COLO668 (cell line): ENCODE measurements at regions not wholly inside any gene's neighbourhood (a gene's known extent, or its start where the extent isn't known, plus 50 kb on each side); places are given as distances from the start of the nearest gene placed in this dataset.

Source experiments
- DNase-seq: peaks from one replicate; lab custom pipeline; 2025; ENCODE audit not compliant: unreplicated experiment; lab: John Stamatoyannopoulos, UW

DNA sequence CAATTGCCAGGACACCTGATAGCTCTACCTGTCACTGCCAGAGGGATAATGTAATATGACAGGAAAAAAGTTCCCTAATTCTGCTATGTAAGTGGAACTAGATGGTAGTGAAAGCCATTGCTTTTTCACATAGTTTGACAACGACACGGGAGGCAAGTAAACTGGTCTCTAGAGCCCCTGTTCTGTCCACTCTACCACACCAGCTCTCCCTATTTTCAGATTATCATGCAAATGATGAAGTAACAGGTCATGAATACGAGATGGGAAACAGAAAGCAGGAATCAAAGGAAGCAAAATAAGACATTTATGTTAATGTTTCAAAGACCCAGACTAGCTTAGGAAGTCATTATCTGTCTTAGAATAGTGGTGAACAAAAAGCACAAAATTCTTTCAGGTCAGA, 56.2 kb downstream of the TAF11L14 start:
- no peak for DNase-seq

DNA sequence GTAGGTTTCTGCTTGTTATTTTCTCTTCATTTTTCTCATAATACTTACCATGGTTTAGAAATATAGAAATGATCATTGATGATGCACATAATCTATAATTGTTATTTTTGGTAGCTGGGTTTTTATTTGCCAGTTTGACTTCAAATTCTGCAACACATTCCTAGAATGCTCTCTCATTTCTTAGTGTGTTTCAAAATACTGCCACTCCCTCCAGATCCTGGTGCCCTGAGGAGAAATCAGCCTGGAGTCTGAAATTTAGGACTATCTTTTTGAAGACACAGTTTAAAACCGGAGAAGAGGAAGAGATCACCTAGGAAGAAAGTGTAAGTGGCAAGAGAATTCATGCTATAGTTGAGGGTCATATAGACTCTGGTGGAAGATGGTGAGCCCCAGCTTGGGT, 57.5 kb downstream of the TAF11L14 start:
- no peak for DNase-seq

DNA sequence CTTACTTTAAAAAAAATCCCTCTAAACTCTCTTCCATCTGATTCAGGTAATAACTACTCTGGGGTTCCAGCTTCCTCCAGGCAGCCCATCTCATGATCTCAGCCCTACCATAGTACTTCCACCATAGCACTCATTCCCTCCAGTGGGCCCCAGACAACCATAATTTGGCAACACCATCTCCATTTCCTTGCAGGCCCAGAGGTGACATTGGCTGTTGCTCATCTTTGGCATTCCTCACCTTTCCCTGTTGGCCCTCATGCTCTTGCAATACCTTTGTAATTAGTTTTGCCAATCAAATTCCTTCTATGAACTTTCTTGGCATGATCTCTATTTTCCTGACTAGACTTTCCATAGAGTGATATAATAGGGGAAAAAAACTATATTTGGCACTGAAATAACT, 60.1 kb downstream of the TAF11L14 start:
- DNase-seq, result no peak

DNA sequence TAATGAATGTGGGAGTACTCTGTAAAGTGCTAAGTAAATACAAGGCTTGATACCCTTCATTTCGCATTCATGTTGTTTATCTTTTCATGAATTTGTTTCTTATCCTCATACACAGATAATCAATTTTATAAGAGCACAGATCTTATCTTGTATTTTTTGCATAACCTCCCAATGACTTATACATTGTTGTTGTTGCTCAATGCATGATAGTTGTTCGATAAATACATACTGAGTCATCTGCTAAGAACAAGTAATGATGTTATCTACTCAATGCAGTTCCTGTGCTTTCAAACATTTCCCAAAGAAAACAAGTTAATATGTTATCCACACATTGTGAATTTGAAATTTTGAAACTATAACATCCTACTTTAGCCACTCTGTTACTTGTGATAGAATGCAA, 60.7 kb downstream of the TAF11L14 start:
- no peak for DNase-seq

DNA sequence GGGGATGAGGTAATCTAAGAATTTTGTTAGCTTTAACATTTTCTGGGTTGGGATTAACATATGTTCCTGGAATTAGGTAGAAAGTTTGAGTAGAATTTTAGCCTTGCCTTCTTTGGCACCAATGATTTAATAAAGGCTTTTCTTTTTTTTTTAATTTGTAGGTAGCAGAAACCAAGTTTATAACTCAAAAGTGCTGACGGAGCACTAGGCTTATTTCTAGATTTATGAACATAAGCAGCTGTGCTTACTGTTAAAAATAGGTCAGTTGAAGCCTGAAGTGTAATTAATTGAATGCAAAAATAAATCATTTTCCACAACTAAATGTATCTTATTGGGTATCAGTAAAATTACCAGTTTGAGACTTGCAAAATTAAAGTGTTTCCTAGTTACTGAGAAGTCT, 62.4 kb downstream of the TAF11L14 start:
- no peak for DNase-seq

DNA sequence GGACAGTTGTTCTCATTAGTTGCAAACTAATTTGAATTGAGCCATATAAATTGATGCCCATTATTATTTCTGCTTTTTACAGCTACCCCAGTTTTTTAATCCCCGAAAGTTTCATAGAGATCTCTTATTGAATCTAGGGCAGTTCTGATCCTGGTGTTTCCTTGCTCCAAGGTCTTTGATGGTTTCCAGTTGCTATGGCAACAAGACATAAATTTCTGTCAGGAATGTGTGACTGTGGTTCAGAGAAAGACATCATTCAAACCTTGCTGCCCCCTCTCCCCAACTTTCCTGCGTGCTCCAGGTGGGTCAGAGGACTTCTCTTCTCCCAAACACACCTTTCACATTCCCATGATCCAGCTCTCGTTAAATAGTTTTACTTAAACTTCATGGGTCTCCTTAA, 63.4 kb downstream of the TAF11L14 start:
- DNase-seq, result no peak

DNA sequence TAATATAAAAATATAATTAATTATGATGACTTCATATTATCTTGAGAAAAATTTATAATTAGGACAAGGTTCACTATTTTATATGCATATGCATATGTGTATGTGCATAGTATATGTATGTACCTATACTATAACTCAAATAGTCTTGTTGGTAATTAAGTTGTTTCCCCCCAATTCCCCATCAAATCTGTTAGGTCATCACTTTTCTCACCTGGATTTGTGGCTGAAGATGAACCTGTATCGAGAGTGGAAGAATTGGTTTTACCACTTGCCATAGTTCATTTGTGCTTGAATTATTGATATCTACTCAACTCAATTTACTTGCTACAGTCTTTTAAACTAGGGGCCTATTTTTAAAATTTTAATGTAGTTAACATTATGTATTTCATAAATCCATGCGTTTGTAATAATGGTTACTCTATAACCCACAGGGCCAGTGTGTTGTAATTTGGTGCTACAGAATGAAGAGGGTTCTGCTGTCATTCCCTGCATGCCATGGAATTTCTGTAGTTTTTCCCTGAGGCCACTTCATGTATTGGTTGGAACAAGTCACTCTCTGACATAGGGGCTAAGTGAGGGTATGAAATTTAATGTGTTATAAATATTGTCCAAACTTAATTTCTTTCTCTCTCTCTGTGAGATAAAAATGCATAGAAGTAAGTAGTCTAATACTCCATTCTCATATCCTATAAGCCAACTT, 74.9 kb downstream of the TAF11L14 start:
- DNase-seq, result no peak

DNA sequence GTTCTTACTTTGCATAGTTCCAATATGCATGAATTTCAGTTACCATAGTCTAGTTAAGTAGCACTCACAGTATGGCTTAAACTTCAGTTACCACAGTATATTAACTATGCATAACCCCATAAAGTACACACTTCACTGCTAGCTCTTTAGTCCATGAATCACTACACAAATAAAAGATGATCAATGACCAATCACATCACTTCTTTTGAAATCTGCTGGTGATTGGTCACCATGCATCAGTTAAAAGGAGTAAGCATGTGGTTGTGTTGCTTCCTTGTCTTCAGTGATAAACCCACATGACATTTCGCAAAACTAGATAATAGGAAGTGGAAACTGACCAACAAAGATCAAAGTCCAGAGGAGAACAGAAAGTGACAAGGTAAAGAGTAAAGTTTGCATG, 79.0 kb downstream of the TAF11L14 start:
- no peak for DNase-seq

DNA sequence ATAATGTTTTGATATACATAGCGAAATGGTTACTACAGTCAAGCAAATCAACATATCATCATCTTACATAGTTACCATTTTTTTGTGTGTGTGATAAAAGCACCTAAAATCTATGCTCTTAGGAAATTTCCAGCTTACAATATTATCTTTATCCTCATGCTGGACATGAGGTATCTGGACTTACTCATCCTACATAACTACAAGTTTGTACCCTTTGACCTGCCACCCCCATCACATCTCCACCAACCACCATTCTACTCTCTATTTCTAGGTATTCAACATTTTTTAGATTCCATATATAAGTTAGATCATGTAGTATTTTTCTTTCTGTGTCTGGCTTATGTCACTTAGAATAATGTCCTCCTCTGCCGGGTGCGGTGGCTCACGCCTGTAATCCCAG, 79.9 kb downstream of the TAF11L14 start:
- DNase-seq, result no peak

DNA sequence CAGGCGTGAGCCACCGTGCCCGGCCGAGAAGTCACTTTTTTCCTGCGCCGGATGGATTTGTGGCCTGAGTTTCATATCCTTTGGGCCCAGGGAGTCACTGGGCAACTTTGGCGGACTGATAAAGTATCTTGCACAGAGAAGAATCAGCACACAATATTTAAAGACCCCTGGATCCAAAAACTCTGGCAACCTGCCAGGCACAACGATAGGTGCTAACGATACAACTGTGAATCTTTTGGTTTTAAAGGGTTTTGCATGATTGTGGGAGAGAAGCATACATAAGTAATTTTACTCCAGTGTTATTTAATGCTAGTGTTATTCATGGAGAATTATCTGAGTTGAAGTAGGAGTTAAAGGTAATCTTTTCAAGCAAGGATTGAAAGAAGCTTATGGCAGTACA, 85.3 kb downstream of the TAF11L14 start:
- no peak for DNase-seq

DNA sequence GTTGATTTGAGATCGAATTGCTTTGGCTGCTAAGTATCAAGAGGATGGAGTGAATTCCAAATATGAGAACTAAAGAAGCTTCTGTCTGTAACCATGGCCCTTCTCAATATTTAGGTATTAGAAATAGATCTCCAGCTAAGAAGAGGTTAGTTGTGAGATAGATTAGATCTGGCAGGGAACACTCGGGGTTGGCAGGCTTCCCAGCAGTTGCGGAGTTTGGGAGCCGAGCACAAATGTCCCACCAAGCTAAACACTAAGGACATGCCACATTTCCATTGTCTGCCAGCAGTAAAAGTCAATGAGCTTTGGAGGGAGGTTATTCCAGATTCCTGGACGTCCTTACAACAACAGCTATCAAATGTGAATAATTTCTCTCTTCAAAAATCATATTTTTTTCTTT, 85.8 kb downstream of the TAF11L14 start:
- no peak for DNase-seq

DNA sequence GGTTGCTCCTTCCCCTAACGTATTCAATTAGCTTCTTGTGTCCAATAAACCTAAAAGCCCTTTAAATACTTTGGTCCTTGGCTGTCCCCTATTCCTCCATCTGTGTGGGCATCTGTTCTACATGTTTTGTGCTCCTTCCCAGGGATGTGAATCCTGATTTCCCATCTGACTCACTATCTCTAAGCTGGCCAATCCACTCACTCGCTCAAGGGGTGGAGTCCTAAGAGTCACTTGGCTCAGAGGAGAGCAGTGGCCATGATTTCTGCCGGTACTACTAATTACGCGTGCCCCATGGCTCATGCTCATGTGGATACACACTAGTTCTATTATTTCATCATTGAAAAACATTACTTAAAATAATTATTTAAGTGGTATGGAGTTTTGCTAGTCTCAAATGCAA, 89.6 kb downstream of the TAF11L14 start:
- no peak for DNase-seq

DNA sequence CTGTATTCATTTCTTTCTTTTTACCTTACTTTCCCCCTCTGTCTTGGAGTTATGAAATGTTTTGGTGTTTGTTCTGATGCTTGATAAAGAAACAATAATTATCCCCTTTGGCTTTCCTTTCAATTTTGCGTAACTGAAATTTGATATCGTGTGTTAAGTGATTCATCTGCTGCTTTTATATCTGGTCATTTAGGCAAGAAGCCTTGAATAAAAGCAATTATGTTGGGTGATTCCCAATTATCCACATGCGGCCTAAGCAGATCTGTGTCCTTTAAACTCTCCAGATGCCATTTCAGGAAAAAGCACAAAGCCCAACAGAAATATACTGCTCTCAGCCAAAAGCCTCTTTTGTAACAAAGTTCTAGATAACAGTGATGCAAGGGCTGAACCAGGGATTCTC, 92.8 kb downstream of the TAF11L14 start:
- DNase-seq, result no peak

DNA sequence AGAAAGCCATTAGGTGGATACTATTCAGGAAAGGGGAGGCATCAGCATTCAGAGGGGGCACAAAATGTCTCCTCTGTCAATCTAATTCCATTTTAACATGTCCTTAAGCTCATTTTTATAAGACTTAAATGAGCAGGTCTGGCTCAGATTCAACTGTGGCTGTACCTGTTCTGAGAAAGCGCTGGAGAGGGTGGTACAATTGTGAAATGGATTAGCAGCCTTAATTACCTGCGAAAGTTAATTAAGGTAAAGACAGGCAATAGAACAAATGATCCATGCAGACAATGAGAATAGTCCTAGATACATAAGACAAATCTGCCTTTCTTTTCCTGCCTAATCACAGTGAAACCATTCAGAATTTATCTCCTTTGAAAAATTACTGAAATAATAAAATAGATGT, 96.2 kb downstream of the TAF11L14 start:
- no peak for DNase-seq

DNA sequence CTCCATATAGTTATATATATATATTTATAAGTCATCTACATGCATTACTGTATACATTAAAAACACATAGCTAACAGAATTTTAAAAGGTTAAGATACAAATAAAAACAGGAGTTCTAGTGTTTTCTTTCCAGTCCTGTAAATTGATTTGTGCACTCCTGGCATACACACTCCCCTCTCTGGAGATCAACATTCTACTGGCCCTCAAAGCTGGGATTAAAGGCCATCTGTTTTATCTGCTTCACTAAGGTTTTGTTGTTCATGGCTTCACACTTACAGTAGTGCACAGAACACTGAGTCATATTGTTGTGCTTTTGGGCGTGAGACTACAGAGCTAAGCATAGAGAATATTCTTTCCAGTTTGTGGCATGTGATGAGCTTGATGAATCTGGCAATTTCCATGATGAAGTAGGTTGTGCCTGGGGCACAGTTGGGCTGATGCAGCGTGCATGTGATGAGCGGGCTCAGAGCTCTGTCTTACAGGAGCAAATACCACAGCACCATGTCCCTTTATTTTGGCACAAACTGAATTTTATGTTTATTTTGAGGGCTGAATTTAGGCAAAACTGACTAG, 98.2 kb downstream of the TAF11L14 start:
- DNase-seq, result no peak

DNA sequence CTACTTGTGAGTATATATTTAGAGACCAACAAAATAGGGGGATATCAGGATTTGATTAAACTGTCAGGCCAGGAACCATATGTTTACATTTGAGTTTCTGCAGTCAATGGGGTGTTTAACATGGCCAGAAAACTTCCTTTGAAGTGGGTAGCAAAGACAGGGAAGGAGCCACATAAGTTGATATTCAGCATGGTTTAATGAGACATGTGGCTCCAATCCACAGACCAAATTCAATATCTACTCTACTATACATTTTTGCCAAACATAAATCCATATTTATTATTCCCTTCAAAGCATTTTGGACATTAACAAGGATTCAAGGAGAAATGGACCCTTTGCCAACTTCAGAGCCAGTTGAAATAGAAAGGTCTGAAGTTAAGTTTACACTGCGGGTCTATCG, 99.8 kb downstream of the TAF11L14 start:
- DNase-seq, result no peak

DNA sequence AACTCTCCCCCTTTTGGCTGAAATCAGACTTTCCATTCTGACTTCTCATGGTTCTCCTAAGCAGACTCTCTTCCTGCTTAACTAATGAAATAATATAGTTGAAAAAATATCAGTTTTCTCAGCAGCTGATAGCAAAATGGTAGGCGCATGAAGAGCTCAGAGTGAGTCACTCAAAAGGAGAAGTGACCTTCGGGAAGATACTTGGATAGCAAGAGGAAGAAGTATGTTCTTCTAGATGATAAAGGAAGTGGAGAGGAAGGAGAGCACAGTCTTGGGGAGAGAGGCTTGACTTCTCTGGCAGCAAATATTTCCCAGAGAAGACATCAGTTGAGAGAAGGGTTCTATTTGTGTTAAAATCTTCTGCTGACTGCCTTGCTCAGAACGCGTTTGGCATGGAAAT, 101.5 kb downstream of the TAF11L14 start:
- DNase-seq, result no peak

DNA sequence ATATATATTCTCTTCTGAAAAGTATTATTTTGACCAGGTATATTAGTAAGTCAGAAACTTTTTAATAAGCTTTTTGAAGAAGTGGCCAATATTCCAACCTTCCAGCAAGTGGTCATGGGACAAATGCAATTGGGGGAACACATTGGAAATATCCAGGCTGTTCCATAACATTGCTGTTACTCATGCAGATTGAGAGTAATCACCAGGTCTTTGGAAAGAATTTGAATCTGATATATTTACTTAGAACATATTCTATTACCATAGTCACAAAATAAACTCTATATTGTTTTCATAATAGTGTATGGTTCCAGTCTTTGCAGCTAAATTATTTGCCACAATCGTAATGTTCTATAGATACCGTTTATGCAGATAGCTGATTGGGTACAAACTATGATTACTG, 102.8 kb downstream of the TAF11L14 start:
- DNase-seq, result no peak

DNA sequence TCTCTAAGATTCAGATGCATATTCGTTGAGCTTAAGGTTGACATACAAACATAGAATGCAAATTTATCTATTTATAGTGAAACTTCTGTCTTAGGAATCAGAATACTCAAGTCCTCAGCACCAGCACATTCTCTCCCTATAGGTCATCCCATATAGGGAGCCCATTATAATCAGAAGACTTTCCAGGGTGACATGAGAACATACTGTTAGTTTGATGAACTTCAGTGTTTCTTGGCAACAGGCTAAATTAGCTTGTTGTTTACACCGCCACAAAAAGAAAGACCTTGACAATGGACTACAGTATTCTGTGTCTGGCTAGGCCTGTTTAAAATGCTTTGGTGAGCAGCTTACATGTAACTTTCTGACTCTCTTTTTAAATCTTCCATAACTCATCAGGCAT, 104.2 kb downstream of the TAF11L14 start:
- no peak for DNase-seq

DNA sequence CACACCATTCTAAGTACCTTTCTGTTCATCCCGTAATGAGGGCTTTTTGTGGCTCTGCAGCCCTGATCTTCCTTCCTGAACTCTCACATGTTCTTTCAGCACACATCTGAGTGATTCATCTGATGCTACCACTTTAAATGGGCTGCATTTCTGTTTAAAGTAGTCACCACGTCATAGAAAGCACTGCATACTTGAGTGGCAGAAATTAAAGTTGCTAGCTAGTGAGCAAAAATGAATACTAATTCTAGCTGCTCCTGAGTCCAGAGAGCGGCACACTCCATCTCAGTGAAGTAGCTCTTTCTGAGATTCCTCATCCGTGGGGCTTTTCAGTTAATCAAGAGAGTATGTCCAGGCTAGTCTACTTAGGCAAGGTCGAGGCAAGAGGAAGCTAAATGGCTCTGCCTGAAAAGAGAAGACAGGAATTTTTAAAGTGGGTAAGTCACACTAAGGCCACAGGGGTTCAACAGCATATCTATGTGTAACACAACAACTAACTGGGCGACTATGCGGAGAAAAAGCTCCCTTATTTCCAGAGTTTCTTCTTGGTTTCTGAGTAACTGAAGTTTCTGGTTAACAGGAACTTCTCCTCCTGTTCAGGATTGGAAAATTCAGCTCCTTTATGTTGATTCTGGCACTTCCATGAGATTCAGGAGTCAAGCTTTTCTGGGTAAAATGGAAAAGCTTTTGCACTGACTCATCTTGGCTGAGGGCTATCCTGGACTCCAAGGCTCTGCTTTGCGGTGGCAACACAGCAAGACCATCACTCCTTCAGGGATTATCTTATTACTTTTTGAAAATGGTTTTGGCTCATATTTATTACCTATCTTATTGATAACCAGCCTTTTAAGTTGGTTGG, 109.5 kb downstream of the TAF11L14 start:
- no peak for DNase-seq

DNA sequence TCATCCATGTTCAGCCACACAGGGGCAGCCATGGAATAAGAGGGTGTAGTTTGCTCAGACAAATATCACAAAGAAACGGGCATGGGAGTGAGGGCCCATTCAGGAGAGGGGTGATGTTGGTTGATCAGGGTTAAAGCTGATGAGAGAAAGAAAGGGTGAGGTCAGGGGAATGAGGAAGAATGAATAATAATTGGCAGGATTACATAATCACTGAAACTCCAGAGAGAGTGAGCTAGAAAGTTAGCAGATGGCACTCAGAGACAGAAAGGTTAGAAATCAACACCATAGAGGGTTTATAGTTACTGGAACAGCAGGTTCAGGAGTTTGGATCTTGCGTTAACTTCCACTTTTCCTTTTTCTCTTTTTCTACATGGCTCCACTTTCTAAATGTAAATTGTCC, 113.9 kb downstream of the TAF11L14 start:
- DNase-seq, result no peak

DNA sequence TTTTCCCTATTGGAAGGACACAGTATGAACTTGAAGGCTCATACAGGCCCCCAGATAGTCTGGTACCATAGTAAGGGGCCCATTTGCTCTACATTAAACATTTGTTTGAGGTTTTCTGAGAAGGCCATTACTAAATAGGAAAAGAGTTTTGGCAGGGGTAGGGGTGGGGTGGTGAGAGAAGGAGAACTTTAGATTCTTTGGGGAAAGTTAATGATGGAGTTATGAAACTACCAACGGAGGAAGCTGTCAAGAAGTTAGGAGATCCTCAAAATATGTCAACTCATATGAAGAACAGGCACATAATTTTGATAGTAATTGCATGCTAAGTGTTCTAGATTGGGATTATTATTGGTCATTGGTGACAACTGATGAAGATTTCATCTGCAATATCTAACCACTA, 114.7 kb downstream of the TAF11L14 start:
- DNase-seq, result no peak
